Ureter (tissue), 1 donor: ENCODE measurements at regions not wholly inside any gene's neighbourhood (a gene's known extent, or its start where the extent isn't known, plus 50 kb on each side); places are given as distances from the start of the nearest gene placed in this dataset.
"Not testable (repeated sequence)": the region's sequence is repeated elsewhere in the genome, so short reads cannot be mapped to it uniquely, and the experiment has no call there.

Experiments used
- DNase-seq: peaks from one replicate; pipeline ENCODE4 v3.0.0-alpha.2; 2020; ENCODE audit warnings: low spot score
- donor health status: DM: yes; HTN: yes; CAD: no.

DNA sequence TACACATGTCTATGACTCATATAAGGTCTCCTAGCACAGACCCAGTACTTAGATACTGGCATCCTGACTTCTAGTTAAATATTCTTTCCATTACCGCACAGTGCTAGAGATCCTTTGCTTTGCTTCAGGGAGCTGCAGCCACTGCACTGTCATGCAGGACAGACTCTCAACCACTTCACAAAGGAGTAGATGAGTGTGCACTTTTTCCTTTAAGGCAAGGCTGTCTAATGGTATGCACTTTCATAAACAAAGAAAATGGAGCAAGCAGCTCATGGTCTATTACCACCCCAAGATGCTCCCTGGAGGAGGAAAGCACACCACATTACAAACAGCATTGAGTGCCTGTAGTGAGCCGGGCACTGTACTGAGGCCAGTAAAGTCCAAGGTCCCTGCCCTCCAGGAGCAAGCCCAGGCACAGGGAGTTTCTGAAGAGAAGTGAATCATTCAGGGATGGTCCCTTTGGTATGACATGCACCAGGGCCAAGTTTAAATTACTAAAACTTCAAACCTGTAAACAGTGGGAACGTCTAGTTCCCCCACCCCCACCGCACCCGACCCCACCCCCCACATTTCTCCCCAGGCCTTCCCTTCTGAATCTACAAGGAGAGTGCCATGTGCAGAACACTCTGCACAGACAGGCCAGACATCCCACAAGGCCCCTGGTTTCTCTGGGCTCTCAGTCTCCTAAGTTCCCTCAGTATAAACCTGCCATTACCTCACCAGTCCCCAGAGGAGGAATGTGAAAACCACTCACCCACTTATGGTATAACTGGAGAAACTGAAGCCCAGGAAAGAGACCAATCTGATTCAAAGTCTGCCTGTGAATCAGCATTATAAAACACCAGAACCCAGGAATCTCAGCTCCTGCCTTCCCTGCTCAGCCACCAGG, 107.8 kb upstream of the BCL6 start:
- no peak for DNase-seq

DNA sequence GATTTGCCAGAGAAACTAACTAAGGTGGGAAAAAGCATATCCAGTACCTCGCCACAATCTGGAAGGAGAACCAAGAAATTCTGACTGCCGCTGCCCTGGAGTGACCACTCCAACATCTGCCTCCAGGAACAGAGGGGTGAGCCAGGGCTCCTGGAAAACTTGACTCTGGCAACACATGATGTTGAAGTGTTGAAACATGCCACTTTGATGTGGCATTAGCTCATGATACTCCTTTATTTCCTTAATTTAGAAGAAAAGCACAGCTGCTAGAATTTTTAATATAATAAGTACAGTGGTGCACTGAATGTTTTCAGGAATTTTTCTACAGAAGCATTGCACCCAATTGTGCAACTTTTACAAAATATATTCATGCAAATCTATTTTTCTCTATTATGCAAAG, 109.9 kb upstream of the BCL6 start:
- DNase-seq: no peak

DNA sequence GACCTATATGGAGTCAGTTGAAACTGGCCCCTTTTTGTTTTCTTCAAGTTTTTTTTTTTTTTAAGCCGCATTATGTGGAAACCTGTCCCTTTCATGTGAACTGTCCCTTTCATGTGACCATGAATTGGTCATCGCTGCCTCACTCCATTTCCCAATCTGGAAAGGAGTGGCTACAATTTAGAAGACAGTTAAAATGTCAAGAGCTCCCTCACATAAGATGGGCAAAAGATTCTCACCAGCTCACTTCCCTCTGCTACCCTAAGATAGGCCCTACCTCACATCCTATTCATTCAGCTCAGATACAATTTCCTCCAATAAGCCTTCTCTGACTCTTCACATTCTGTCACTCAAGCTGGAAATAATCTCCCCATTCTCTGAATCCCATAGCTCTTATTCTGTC, 111.3 kb upstream of the BCL6 start:
- no peak for DNase-seq

DNA sequence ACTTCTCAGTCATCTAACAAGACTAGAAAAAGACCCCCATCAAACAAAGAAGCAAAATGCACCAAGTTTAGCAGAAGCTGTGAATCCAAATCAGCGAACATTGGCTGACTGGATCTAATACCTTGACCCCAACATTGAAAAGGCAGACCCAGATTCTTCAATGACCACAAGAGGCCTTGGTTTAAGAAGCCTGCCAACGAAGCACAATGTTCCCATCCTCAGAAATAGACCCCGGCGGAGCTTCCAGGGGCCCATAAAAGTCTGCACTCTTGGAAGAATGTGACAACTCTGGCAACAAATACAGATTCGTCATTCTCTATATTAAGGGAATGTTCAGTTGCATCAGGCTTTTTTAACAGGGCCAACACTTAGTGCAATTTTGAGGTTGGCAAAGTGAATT, 112.8 kb upstream of the BCL6 start:
- no peak for DNase-seq

DNA sequence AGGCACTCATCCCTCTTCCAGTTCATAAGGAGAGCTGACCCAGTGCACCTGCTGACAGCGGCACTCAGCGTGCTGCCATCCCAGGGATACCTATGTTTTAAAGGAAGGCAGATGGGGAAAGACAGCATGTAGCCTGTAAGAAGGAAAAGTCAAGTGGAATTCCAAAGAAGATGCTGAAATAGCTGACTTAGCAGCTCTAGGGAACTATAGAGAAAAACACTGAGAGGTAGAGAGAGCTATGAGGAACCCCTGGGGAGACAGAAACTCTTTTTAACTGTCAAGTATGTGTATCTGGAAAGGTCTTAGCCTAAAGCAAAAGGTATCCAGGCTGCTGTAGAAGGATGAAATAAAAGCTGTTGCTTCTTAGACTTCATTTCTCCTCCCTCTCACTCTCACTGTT, 113.4 kb upstream of the BCL6 start:
- DNase-seq: no peak

DNA sequence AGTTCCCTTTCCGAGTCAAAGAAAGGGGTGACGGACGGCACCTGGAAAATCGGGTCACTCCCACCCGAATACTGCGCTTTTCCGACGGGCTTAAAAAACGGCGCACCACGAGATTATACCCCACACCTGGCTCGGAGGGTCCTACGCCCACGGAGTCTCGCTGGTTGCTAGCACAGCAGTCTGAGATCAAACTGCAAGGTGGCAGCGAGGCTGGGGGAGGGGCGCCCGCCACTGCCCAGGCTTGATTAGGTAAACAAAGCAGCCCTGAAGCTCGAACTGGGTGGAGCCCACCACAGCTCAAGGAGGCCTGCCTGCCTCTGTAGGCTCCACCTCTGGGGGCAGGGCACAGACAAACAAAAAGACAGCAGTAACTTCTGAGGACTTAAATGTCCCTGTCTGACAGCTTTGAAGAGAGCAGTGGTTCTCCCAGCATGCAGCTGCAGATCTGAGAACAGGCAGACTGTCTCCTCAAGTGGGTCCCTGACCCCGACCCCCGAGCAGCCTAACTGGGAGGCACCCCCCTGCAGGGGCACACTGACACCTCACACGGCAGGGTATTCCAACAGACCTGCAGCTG, 117.5 kb upstream of the BCL6 start:
- DNase-seq: not testable (repeated sequence)

DNA sequence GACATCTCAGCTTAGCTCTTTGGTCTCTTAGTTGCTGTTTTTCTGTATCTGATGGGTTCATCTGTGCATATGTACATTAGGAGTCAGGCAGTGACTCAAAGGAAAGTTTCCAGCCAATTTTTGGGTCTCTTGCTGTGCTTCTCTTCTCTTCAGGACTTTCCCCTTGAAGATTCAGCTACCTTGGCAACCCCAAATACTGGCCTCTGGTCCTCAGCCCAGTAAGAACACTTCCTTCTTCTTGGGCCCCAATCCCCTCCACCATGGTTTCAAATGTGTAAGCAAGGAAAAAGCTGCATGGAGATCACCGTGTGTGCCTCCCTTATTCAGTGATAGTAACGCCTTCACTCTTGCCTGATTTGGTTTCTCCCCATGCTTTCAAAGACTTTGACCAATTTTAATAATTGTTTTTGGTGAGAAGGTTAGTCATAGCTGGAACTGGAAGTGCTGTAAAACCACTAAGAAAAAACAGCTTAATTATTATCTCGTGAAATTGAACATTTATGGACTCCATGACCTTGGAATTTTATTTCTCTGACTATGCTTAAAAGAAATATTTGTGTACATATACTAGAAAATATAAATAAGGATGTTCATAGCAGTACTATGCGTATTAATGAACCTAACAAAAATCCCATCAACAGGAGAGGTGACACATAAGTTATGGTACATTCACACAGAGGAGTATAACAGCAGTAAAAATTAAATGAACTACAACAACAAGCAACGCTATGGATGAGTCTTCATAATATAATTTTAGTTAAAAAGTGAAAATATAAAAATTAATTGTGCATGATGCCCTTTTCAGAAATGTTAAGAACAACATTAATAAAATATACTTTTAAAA, 125.3 kb upstream of the BCL6 start:
- DNase-seq: no peak

DNA sequence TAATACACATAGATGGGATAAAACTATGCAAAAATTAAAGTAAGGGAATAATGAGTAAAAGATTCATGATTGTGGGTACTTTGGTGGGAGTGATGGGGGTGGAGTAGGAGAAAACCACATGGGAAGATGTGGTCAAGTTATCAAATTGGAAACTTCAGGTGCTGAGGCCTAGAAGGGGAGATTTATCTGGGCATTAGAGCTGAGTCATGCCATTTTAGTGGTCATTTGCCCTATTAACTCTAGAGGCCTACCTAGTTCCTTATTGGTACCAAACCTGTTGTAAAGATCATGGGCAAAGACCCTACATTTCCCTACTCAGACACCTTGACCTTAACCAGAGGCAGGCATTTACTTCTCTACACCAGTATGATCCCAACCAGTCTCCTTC, 125.9 kb upstream of the BCL6 start:
- DNase-seq: no peak

DNA sequence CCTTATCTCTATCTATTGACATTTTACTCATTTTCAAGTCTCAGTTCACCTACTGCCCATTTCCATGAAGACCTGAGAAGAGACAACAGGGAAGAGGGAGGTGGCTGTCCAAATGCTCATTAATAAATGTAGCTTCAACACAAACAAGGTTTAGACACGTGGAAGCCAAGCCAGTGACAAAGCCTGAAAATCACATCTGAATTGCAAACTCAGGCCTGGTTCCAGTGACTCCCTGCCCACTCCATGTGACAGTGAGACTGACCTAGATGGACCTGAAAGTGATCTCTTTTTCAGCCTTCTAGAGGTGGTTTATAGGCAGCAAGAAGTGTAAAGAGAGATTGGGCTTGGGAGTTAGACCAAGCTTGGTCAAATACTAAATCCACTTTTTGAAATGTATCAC, 126.6 kb upstream of the BCL6 start:
- DNase-seq: no peak

DNA sequence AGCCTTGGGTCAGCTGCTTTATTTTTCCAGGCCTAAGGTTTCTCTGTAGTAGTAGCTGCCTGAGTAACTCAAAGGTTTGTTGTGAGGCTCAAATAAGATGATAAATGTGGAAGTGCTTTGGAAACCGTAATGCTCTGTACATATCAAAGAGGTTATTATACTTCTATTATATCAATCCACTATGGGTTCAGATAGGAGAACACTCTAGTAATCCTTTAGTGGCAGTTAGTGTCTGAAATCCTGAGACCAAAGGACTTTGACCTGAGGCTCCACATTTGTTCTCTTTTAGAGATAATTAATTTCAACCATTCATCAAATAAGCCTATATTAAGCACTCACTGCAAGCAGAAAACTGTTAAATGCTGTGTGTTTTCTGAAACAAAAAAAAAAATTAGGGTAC, 128.6 kb upstream of the BCL6 start:
- no peak for DNase-seq

DNA sequence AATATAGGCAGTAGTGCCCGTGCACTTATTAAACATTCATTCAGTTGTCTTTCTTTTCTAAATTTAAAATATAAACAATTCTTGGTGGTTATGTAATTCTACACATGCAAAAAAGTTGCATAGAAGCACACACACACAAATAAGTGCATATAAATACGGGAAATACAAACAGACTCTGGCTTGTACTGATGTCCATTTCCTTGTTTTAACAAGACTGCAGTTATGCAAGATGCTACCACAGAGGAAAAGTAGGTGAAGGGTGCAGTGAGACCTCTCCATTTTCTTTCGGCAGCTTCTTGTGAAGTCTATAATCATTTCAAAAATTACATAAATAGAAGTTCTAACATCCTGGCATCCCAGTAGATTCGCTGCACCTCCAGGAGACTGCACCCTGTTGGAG, 130.6 kb upstream of the BCL6 start:
- no peak for DNase-seq

DNA sequence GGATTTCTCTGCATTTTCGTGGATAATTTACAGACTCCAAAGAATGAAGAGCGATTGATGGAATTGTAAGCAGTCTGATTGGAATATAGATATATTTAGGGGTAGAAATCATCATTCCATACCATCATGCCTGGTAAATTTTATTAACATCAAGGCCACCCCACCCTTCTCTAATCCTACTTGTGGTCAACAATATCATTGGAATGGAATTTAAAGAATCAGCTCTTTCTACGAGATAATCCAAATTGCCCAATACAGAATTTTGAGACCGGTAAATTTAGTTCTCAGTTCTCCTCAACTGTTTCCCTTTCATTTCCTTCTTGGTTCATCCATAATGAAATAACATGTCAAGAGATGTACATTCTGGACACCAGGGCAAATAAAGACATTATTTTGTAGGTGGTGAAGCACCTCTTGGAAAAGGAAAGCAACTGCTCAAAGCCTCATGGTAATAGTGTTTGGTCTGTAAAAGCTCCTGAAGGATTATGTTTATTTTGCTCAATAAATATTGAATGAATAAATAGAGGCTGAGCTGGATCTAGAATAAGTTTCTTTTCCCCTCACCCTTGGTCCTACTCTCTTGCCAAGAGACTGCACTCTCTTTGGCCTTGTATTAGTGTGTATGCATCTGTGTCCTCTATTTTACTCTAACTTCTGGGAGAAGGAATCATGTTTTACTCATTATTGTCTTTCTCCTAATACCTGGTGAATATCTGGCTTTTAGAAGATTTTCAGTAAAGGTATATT, 133.7 kb upstream of the BCL6 start:
- DNase-seq: no peak

DNA sequence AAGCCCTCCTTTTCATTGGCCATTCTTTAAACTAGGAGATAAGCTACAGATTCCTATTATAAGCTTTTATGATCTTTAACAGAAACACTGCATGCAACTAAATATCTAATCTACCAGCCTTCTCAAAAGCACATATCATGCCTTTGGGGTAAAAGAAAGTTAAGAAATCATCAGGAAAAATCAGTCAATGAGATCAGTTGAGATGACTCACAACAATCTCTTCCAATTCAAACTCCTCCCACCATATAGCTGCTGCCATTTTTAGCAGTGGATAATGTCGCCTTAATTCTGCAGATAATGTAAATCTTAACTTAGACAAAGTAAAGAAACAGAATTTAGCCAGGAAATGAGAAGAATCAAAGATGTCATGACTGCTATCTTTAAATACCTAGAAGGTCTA, 135.2 kb upstream of the BCL6 start:
- DNase-seq: no peak

DNA sequence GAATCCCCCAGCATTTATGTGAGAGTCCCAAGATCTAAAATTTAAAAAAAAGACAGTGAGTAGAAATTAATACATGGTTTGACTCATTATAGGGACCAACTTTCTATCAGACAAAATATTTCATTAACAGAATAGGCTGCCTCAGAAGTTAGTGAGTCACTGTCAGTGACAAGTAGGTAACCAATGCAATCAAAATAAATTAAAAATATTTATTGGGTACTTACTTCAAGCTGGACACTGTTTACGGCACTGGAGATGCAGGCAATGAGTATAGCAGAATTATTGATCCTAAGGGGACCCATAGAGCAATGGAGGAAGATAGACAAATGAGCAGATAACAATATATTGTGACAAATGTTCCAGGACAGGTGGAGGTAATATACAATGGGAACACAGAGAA, 135.6 kb upstream of the BCL6 start:
- DNase-seq: no peak

DNA sequence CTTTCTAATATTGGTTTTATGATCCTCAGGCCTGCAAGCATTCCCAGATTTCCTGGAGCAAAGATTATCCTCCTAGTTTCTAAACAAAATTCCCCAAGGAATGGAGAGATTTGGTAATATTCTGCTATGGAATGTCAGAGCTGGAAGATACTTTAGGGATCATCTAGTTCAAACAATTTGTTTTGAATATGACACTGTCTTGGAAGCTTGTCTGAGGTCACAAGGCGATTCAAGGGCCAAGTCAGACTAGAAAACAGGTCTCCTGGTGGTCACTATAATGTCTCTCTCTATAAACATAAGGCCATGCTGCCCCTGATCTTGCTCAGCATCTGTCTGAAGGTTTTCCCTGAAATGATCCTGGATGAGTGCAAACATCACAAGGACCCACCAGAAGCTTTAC, 143.4 kb upstream of the BCL6 start:
- DNase-seq: no peak

DNA sequence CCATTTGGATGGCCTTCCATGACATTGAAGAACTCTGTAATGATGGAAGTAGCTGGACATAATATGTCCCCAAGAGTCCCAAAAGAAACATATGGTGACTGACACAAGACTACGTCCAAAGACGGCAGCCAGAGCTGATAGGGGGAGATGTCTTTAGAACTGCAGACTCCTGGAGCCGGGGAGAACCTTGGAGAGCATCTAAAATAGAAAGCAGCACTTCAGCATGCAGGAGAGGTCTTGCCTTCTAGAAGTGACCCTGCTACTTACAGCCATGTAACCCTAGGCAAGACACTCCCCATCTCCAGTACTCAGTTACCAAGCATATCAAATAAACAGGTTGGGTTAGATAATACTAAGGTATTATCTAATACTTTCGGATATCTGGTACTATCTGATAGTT, 143.8 kb upstream of the BCL6 start:
- DNase-seq: no peak

DNA sequence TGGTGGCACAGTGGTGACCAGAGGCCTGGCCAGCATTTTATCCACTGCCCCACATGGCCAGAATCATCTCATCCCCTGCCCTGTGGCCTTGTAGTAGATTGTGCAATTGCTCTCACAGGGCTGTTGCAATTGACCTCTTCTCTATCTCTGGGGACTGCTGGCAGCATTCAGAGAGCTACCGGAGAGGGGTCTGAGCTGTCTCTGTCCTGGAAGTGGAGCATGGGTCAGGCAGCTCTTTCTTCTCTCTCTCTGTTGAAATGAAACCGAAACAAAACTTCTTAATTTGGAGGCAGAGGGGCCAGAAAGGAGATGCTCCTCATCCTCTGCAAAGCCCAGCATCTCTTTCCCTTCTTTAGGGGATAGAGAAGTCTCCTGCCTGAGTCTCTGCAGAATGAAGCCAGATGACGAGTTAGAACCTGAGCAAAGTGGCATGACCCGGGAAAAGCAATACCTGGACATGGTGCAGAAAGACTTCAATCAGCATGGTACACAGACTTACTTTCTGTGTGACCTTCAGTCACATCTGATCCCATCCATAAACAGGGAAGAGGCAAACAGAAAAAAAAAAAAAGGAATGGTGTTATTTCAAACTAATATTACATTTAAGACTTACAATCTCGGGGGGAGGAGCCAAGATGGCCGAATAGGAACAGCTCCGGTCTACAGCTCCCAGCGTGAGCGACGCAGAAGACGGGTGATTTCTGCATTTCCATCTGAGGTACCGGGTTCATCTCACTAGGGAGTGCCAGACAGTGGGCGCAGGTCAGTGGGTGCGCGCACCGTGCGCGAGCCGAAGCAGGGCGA, 144.5 kb upstream of the BCL6 start:
- DNase-seq: no peak

DNA sequence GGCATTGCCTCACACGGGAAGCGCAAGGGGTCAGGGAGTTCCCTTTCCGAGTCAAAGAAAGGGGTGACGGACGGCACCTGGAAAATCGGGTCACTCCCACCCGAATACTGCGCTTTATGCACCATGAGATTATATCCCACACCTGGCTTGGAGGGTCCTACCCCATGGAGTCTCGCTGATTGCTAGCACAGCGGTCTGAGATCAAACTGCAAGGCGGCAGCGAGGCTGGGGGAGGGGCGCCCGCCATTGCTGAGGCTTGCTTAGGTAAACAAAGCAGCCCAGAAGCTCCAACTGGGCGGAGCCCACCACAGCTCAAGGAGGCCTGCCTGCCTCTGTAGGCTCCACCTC, 145.1 kb upstream of the BCL6 start:
- DNase-seq: not testable (repeated sequence)

DNA sequence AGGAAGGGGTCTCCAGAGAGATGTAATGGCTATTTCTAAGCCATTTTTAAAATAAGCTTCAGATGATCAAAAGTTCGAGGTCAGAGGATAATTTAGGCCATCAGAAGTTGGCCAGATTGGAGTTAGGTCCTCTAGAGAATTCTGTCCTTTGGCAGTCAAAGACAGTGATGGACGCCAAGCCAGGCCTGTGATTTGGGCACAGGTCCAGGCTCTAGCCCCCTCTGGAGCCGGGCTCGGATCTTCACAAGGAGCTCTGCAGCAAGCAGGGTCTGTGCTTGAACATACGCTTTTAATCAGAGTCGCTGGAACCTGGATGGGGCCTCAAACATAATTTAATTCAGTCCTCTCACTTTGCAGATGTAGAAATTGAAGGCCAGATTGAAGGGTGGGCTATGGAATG, 151.4 kb upstream of the BCL6 start:
- no peak for DNase-seq

DNA sequence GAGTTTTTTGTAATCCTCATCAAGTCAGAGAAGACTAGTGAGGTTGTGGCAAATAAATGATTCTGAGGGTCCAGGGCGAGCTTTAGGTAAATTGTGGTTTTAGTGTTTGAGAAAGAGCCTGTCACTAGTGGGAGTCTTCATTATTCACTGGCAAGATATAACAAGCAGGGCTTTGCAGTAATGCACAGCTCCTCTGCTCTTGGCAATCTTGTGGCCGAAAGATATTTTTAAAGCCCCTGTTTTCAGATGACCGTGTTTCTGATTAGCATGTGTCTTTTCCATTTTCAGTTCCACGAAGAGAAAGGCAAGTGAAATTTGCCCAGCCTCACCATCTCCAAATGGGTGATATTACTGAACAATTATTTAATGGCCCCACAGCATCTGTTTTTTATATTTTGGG, 154.0 kb upstream of the BCL6 start:
- no peak for DNase-seq

DNA sequence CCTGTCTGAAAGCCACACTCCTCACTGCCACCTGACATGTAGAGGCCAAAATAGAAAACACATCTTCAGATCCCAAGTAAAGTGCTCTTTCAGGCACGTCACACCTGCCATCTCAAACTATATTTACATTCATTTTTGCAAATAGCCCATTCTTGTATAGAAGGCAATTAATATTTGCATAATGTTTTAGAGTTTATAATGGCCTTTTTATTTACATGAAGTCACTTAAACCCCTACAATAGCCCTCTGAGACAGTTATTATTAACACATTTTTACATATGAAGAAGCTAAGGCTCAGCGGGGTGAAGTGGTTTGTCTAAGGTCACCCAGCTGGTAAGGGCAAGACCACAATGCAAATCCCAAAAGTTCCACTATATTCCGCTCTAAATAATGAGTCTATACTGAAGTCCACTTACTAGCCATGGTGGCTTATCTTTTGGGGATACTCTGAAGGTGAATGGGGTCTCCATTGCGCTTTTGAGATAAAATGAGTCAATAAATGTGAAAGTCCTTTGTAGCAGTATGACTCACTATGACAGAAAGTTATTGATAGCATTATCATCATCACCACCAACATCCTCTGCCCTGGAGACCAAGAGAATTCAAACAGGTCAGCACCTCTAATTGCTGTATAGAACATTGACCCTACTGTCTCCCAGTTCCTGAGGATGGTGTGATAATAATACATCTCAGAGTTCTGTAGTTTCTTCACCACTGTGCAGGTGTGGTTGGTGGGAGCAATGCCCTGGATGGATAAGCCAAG, 155.9 kb upstream of the BCL6 start:
- DNase-seq: no peak
